ENCODE measurements at regions not wholly inside any gene's neighbourhood (a gene's known extent, or its start where the extent isn't known, plus 50 kb on each side); places are given as distances from the start of the nearest gene placed in this dataset.
"Not testable (repeated sequence)": the region's sequence is repeated elsewhere in the genome, so short reads cannot be mapped to it uniquely, and the experiment has no call there.

DNA sequence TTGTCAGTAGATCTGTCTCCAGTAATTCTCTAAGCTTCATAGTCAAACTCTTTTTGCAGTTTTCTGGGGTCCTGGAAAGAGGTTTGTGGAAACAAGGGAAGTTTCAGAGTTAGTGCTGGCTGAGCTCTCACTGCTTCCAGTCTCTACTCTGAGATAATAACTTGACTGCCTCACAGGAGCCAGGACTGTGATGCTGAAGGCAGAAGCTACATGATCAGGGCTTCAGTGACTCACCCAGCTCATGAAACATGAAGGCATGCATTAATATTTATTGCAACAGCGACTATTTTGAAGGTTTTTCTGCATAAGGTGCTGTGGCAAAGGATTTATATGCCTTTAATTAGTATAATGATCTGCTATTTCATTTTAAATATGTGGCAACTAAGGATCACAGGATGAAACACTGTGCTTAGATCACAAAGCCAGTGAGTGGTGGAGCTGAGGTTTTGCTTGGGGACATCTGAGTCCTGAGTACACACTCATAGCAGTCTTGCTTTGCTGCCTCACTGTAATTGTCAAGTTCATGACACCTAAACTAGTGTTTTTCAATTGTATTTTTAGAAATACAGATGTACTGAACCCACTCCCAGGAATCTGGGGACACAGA lies 448.4 kb upstream of the GCFC2 start:
- DNase-seq, result no peak

DNA sequence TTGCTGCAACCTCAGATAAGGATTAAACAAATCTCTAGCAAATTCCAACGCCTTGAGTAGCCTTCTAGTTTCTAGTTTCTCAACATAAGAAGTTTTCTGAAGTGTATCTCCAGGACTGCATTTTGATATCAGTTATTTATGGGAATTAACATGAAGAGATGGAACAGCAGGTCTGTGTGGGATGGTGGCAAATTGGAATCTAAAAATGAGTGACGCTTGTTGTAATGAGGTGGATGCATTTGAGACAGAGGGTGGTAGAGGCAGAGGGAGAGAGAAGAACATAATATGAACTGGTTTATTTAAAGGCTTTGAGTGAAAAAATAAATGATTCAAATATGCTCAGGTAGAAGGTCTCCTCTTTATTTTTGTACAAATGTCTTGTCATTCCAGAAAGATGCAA lies 446.8 kb upstream of the GCFC2 start:
- DNase-seq, result no peak

DNA sequence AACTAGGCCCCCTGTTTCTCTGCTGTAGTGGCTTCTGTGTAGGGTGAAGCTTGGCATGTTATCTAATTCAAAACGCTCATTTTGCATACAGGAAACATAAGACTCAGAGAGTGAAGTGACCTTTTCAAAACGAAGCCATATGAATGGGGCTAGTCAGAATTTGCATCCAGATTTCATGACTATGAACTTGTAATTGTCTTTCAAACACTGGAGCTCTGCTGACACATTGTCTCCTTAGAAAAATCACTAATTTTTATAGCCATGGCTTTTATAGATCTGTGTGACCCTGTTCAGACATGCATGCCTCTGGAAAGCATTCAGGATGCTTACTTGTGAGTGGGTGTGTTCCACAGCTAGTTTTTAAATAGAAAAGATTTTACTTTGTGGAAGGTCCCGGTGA lies 444.3 kb upstream of the GCFC2 start:
- DNase-seq, result no peak

DNA sequence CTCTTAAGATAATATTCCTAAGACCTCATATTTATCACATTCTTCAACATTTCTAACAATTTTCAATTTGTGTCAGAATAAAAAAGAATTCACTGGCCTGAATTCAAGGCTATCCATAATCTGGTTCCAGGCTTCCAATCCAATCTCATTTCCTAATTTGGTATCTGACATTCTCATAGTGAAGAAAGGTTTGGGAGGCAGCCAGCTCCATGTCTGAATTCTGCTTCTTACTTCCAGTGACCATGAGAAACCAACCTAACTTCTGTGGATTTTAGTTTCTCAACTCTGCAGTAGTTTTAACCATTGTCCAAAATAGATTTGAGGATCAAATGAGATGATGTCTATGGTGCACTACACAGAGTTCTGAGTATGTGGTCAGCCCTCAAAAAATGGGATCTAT lies 439.1 kb upstream of the GCFC2 start:
- no peak for DNase-seq

DNA sequence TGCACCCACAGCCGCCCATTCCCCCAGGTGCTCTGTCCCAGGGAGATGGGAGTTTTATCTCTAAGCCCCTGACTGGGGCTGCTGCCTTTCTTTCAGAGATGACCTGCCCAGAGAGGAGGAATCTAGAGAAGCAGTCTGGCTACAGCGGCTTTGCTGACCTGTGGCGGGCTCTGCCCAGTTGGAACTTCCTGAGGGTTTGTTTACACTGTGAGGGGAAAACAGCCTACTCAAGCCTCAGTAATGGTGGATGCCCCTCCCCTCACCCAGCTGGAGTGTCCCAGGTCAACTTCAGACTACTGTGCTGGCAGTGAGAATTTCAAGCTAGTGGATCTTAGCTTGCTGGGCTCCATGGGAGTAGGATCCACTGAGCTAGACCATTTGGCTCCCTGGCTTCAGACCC lies 428.6 kb upstream of the GCFC2 start:
- not testable (repeated sequence) for DNase-seq

DNA sequence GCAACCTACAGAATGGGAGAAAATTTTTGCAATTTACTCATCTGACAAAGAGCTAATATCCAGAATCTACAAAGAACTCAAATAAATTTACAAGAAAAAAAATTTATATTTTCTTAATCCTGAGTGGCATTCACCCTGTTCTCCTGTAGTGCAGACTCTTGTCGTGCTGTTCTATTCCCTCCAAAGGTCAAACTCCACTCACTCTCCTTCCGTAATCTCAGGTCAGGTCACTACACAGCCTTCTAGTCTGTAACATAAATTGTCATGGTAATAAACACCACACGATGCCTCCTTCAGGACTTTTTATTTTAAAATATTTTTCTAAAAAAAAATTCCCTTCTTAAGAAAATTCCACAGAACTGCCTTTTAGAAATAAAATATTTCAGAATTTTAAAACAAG lies 417.9 kb upstream of the GCFC2 start:
- DNase-seq, result no peak

DNA sequence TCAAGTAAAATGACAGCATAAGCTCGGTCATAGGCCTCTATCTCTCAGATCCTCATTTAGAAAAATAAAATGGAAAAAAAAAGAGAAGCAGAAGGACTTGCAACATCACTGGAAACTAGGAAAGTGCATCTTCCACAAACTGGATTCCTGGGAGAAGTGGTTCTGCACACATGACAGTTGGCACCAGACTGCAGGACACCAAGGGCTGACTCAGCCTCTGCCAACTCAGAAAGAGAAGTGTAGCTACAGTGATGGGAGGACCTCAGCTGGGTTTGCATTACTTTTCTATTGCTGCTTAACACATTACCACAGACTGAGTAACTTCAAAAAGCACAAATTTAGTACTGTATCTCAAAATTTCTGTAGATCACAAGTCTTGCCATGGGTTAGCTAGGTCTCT lies 409.5 kb upstream of the GCFC2 start:
- DNase-seq, result no peak

DNA sequence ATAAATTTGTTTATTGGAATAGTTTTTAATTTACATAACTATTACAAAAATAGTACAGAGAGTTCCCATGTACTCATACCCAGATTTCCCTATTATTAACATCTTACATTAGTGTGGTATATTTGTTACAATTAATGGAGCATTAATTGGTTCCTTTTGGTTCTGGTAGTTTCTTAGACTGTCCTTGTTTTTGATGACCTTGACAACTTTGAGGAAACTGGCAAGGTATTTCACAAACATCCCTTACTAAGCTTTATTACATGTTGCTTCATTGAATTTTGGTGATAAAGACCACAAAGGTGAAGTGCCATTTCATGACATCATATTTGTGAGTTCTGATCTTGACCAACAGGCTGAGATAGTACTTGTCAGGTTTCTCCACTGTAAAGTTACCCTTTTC lies 379.0 kb upstream of the GCFC2 start:
- no peak for DNase-seq

DNA sequence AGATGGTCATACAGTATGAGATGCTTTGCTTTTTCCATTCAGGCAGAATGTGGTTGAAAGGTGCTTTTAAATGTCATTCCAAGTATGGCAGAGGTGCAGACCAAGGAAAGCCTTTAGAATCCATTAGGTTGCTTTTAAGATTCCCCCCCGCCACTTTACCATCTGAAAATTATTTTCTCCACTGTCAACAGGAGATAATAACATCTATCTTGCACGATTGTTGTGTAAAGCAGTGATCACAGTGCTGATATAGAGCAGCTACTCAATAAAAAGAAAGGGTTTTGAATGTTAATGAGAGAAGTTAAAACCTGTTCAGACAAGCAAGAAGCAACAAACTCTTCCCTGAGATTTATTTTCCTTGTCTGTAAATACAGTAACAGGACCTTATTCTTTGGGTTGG lies 372.5 kb upstream of the GCFC2 start:
- DNase-seq, result no peak

DNA sequence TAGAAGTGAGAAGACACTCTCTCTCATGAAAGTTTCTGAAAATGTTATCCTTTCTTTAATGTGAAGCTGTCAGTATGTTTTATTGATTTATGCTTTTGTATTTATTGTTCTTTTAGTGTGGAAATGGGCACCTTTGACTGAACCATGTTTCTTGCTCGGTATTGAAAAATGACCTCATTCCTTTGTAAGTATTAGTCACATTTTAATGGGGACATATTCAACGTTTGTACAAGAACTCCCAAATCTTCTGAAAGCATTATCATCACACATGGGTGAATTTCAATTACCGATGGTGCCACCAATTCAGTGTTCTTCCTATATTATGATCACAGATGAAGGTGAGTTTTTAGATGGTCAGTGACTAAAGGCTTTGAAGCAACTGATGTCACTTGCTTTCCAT lies 371.8 kb upstream of the GCFC2 start:
- DNase-seq, result no peak

DNA sequence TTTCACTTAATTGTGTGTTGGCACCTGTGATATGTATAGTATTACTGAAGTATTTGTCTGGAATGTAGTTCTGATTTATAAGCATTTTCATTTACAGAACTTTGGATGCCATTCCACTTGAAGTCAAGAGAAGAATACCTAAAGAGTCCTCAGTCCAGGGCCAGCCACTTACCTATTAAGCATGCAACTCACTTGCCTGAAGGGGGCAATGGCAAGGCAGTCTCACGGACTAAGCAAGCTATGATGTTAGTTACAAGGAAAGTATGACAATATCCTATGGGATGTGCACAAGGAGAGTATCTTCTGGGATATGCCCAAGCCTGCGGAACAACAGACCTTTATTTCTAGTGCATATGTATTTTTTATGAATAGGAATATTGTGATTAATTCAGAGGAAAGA lies 369.4 kb upstream of the GCFC2 start:
- no peak for DNase-seq

DNA sequence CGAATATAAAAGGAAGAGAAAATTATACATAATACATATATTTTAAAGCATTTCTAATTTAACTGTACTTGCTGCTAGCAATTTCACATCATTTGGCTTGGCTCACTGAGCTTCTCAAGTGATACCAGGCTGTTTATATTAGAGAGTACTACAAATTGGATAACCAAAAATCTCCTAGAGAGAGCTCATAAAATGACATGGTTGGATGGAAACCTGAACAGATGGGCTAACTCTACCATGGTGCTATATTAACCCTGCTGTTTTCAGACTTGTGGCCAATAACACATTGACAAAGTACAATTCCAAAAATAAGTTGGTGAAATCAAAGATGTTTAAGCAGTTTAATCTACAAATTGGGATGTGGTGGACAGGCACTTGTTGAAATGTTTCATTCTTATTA lies 364.4 kb upstream of the GCFC2 start:
- DNase-seq, result no peak

DNA sequence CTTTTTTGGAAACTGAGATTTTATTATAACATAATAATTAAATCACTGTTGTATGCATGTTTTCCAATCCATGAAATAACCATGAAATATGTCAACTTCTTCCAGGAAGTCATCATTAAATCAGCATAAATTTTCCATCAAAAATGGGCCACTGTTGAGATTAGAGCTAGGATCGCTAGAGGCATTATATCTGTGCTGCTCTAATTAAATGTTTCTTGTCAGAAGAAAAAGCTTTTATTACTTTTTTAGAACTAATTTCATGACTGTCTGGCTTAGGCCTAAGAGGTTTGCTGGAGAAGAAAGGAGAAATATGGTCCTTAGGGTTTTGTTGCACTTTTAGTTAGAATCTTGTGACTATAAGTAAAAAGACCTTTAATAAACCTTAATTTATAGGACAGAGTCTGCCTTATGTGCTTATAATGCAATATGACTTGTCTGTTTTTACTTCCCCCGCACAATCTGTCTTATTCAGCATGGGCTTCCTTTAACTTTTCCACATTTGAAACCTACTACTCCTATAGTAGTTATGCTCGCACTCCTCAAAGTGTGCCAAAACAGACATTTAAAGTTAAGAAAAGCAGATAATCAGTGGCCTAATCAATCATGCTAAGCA lies 363.4 kb upstream of the GCFC2 start:
- no peak for DNase-seq

DNA sequence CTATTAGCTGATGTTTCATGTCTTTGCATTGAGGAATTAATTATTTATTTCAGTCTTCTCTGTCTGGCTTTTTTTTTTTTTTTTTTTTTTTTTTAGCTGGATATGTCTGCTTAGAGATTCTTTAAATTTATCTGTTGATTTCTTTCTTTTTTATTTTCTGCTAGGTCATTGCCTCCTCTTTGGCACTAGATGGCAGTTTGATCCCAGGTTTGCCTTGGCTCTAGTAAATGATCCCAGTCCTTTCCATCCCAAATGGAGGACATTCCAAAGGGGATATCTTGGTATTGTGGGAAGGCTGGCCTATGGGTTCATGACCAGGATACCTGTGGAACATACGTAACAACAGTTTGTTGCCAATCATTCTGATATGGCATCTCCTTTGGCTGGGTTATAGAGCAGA lies 339.5 kb upstream of the GCFC2 start:
- no peak for DNase-seq

DNA sequence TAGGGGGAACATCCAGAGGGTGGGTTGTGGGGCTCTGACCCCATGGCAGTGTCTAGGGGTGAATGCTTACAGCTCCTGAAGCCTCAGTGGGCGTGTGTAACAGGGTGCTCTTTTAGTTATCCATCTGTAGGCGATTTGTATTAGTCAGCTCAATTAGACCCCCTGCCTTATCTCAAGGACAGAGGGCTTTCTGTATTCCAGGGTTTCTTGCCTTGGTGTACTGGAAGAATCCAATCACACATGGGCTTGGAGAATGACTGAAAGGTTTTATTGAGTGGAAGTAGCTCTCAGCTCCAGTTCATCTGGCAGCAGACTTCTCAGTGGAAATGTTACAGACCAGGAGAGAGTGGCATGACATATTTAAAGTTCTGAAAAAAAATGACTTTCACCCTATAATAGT lies 334.0 kb upstream of the GCFC2 start:
- DNase-seq, result no peak

DNA sequence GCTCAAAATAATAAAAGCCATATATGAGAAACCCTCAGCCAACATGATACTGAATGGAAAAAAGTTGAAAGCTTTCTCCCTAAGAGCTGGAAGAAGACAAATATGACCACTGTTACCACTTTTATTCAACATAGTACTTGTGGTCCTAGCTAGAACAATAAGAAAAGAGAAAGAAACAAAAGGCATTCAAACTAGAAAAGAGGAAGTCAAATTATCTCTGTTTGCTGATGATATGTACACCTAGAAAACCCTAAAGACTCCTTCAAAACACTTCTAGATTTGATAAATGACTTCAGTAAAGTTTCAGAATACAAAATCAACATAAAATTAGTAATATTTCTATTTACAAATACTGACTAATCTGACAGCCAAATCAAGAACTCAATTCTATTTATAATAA lies 328.8 kb upstream of the GCFC2 start:
- no peak for DNase-seq

DNA sequence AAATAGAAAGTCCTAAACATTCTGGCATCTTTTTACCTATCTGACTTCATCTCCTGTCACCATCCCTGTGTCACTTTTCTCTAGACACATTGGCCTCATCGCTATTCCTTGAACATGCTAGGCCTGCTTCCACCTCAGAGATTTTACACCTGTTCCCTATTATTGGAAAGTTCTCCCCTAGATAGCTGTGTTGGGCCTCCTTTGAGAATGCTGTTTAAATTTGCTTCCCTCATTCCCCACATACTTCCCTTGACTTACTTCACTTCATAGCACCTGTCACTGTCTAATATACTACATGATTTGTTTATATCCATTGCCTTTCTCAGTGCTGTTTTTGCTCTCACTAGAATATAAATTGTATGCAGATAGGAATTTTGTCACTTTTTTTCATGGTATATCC lies 317.0 kb upstream of the GCFC2 start:
- DNase-seq, result no peak

DNA sequence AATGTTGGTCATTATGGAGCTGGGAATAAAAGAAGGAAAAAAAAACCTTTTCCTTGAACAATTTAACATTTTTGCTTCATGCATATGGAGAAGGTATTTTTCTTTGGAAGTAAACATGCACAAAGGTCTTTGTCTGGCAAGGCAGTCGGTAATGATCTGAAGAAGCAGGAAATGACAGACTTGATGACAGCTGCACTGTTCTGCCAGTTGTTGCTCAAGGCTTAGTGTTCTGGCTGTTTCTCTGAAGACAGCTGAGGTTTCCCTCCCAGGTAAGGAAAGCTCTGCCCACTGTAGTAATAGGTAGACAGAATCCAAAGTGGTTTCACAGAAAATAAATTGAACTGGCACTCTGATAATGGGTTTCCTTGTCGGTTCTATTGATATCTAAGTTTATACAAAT lies 308.4 kb upstream of the GCFC2 start:
- DNase-seq, result no peak

DNA sequence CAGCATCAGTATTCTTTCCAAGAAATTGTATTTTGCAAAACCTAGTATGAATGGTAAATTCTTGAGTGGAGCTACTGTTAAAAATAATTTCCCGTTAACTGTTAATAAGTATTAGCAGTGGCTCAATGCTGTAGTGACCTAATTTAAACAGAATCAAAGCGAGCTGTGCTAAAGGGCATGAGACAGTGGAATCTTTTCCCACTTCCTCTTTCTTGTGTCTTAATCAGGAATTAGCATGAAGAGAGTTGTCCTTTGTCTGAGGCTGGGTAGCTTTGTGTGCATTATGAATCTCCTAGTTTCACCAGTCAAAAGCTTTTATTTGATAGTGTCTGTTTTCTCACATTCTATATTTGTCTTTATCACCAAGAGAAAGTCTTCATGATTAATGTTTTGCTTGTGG lies 298.8 kb upstream of the GCFC2 start:
- DNase-seq, result no peak

DNA sequence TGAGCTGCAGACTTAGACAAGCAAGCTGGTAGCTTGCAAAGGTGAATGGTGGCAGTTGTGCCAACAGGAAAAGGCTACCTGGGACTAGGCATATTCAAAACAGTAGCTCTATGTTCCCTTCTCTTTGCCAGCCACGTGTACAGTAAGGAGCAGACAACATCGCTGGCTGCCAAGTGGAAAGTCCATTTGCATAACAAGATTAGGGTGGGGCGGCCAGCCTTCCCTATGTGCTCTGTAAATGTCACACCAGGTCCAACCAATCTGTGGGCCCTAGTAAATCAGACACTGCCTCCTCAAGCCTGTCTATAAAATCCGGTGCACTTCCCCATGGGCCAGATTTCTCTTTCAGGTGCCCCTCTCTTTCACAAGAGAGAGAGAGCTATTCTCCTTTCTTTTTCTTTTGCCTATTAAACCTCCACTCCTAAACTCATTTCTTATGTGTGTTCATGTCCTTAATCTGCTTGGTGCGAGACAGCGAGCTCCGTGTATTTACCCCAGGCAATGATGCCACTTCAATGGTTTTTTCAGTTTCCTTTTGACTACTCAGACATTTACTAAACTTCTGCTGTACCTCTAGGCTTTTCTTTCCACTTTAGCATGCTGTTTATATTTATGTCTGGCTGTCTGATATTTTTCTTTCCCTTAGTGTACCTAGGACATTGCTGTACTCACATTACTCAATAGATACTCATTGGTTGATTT lies 297.4 kb upstream of the GCFC2 start:
- no peak for DNase-seq

DNA sequence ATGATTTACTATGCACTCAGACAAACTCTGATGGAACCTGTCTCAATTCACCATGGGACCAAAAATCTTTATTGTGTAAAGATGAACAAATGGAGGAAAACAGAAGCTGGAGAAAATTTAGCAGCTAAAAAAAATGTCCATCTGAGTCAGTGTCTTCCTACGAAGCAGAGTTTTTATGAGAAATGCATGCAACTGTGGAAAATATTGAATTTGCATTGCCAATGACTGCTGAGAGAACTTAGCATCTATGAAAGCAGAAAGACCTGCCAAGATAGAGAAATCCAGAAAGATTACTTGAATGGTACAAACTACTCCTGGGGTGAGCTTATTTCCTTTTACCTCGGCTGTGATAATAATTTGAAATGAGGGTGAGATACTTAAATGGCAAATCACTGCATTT lies 289.7 kb upstream of the GCFC2 start:
- no peak for DNase-seq

DNA sequence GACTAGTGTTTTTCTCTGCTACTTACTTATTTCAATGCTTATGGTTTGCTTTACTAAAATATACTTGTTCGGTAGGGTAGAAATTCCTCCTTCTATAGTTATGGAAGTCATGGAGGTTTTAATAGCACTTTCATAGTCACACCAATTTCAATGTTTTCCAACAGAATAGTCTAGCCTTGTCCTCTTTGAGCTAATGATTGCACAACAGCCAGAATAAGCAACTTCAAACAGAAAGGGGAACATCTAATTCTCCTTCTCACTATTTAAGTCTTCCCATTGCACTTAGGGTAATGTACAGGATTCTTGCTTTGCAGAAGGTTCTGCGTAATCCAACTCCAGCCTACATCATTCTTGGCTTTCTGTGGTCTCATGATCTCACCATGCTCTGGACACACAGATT lies 287.7 kb upstream of the GCFC2 start:
- no peak for DNase-seq

DNA sequence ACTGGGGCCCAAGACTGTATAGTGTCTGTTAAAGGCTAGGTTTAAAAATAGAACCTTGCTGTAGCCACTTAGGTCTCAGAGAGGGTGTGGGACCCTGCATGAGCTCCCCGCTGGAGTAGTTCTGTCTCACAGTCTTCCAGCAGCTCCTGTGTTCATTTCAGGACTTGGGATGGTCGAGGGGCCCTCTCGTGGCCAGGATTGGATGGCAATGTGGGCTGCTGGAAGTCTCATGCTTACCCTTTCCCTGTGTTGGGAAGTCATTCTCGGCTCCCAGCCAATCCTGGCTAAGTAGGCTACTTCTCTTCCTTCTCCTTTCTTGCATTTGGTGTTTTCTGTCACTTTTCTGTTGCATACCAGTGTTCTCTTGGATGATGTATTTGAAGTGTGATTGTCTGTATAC lies 284.0 kb upstream of the GCFC2 start:
- no peak for DNase-seq

DNA sequence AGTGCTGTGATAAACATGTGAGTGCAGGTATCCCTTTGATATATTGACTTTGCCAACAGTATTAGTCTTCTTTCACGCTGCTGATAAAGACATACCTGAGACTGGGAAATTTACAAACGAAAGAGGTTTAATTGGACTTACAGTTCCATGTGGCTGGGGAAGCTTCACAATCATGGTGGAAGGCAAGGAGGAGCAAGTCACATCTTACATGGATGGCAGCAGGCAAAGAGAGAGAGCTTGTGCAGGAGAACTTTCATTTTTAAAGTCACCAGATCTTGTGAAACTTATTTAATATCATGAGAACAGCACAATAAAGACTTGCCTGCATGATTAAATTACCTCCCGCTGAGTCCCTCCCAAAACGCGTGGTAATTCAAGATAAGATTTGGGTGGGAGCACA lies 277.9 kb upstream of the GCFC2 start:
- not testable (repeated sequence) for DNase-seq

DNA sequence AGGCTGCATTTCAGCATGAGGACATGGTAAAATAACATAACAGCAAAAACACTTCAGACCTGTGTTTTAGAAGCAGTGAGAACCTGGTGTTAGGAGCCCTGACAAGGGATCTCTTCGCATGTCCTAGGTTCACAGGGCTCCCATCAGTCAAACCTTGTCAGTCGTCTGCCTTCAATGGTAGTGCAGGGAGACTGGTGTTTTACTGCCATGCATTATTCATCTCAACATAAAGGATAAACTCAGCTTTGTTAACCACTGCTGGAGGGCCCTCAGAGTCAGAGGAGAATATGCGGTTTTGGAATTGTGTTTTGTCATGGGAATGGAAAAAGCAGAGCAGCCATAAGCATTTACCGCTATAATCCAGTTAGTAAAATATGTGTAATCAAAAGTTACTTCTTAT lies 275.9 kb upstream of the GCFC2 start:
- no peak for DNase-seq

All from stimulated activated CD4-positive, alpha-beta T cell treated with anti-CD3 and anti-CD28 coated beads, Interleukin-15, amount 100 ng/mL, for 24 hours (primary cell).